HuH-7 (cell line): ENCODE measurements at regions not wholly inside any gene's neighbourhood (a gene's known extent, or its start where the extent isn't known, plus 50 kb on each side); places are given as distances from the start of the nearest gene placed in this dataset.
A peak's percentile ranks its signal among the peaks of the same experiment; 100 is the strongest.

ENCODE experiments used
- DNase-seq: peaks from one replicate; pipeline ENCODE4 v3.0.0; 2011; ENCODE audit warnings: low spot score

DNA sequence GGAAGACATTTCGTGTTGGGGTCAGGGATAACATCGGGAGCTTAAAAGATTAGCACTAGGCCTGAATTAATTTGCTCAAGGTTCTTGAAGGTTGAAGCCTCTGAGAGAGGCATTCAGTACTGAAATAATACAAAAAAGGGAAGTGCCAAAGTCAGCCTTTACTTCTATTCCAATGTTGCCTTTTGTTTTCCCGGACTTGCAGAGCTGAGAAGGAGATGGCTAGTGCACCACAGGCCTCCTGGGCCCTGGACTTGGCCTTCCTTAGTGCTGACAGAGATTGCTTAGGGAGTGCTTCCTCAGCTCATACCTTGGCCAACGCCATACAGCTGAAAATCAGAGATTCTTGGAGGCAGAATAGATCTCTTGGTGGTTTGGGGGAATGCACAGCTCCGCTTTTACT, 333.6 kb upstream of the TBL1XR1 start:
- DNase-seq, result no peak

DNA sequence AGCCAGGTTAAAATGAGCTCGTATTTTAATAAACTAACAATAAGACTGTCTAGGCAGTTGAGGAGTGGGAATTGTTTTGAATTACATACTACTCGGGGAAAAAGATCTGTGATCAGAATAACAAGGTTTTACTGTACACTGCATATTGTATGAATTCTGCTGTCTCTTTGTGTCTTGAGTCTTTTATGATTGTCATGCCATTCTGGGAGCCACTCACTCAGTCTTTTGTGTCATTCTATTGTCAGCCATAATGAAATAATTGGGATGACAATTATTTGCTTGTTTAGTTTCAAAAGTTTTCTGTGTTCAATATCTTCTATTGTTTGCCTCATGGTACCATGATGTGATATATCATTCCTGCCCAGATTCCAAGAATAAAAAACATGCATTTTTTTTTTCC, 339.6 kb upstream of the TBL1XR1 start:
- no peak for DNase-seq

DNA sequence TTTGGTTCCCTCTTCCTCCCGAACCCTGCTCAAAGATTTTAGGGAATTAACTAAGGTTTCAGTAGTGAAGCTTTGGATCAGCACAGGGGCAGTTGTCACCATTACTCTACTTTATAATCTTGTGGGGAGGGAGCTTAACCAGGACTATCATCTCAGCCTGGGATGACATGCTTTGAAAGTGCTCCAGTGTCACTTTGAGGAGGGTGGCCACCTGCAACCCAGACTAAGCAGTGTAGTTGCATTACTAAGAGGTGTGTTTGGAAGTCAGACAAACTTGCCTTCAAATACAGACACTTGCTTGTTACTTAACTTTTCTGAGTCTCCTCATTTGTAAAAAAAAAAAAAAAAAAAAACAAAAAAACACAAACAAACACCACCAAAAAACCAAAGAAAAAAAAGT, 340.3 kb upstream of the TBL1XR1 start:
- DNase-seq, result no peak

DNA sequence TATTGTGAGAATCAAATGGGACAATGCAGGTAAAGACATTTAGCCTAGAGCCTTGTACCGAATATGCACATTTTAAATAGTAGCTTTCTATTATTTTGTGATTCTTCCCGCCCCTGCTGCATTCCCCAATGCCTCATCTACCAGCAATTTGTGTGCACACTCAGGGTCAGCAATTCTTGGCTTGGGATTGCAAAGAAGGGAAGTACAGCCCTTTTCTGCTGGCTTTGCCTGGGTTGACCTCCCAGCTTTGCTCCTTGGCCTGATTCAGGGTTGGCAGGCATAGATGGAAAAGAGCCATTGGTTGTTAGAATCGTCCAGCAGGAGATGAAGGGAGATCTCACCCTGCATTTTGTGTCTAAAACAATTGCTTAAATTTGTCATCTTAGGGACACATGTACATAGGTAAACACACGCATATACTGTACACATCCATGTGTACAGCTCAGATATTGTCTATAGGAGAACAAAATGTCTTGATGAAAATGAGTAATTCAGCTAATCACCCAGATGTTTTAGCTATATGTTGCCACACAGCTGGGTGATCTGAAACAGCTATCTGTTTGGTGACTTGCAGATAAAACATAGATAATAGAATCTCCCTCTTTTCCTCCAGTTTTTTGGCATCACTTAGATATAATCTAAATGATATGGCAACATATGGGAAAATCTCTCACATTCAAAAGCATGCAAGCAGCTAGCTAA, 340.9 kb upstream of the TBL1XR1 start:
- DNase-seq, result no peak

DNA sequence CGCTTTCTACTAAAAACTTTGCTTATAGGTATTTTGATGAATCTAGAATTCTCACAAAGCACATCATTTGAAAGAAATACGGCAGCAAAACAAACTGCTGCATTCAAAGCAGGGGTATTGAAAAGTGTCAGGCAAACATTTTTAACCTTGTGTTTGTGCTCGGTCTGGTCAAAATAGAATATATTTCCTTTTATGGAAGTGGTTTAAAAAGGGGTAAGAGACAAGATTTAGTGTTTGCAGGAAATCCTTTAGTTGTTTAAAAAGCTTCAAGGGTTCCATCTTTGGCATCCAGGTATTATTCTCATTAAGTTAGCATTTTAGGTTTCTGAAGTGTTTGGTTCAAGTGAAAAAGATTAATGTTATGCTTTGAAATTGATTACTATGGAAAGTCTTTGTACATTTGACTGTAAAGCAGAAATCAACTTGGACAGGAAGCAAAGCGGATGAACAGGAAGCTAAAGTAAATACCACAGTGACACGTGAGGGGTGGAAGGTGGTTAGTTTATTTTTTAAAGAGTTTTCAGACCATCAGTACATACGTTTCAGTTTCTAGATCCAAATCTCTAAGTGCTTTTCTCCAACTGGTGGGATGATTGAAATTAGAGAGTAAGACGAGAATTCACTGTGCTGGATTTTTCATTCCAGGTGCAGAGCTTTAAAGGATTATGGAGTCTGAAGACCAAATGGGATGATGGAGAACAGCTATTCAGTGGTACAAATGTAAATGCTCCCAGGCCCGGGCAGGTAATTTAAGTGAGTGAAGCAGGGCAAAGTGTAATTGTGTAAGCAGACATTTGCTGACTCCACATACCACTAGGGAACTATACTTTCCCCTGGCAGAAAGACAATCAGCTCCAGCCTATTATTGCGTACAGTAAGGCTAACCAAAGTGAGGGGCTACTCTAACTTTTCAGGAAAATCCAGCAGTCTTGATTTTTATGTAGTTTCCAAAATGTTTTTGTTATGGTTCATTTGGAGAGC, 341.8 kb upstream of the TBL1XR1 start:
- DNase-seq, result peak; percentile 24

DNA sequence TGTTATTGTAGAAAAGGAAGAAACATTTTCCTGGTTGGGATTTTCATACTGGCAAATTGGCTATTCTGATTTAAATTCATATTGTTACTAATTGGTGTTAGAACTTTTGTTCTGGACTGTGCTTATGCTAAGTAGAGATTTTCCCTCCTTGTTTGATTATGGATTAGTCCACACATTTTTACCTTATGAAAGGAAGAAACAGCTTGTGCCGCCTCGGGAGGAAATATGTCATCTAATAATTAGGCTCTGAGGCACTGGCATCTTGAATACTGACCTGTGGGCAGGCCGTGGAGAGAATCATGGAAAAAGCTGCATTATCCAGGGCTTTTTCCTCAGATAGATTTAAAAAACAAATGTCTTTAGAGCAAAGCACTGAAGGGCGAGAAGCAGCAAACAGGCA, 344.3 kb upstream of the TBL1XR1 start:
- no peak for DNase-seq

DNA sequence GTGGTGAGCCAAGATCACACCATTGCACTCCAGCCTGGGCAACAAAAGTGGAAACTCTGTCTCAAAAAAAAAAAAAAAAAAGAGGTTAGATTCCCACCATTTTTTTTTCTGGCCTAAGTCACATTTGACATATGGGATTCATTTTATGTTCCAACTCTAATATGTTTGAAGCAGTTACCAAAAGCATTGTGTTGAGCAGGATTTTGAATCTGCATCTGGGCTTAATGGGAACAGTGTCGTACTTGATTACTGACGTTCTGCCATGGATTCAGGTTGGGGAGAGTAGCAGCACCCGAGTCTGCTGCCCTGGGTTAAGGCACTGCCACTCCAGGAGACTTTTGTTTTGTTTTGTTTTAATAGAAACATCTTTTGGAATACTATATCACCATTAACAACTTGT, 348.7 kb upstream of the TBL1XR1 start:
- DNase-seq, result no peak

DNA sequence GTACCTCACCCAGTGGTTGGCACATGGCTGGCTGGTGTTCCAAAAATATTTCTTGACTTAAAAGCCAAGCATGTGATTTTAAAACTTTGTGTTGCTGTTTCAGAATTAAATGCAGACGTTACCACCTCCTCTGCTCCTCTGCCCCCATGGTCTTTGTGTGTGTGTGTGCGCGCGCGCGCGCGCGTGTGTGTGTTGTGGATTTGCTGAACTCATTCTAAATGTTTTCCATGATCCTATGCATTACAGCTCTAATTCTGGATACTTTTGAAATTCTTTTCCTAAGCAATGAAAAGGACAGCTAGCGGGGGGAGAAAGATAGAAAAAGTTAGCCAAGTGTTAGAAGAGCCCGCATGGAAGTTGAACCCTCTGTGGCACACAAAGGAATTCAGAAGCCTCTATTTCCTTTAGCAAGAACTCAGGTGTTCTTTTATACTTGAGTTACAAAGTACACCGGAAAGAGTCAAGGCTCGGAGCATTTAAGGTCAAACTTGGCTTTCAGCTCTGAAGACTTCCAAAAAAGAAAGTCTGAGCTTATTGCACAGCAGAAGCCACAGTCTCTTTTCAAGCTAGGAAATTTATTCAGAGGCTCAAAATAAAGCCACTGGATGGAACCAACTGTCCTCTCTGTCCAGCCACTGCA, 350.5 kb upstream of the TBL1XR1 start:
- no peak for DNase-seq

DNA sequence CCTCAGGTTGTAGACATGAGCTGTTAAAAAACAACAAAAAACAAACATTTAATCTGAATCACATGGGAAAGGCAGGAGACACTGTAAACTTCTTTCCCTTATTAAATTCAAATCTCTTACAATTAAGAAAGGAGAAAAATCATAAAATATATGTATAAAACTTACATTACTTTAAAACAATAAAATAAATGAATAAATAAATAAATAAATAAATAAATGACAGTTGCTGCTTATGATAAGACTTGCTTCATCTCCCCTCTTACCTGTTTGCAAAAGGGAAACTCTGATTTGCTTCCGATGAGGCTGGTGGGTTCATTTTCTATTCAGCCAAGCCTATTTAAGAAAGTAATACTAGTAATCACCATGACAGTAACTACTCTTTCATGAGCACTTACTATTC, 353.4 kb upstream of the TBL1XR1 start:
- no peak for DNase-seq

DNA sequence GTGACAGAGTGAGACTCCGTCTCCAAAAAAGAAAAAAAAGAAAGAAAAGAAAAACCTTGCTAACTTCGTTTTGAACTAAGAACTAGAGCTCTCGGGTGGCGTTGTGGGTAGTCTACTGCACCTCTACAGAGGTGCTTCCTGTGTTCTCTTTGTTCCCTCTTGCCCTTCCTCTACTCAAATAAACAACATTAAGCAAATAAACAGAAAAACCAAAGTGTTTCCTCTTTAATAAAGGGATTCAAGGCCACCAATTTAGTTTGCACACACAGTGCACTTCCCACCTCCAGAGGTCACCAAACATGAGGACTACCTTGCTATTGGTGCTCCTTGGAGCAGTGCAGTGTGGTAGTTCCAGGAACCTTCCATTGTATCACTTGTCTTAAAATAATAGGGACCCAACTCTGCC, 354.2 kb upstream of the TBL1XR1 start:
- DNase-seq, result no peak

DNA sequence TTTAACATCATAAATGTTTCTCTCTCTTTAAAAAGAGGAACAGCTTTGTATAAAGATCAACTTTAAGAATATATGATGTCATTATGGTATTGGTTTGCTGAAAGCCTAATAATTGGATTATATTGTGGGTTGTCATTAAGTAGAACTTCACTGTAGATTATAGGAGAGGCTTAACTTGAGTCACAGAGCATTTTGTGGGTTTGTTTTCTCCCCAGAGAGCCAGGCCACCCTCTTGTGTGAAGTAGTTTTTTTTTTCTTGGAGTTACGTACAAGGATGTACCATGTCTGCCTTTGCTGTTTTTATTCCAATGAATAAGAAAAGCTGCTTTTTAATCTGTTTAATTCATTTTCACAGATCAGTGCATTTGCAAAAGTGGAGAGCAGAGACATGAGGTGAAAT, 354.8 kb upstream of the TBL1XR1 start:
- no peak for DNase-seq

DNA sequence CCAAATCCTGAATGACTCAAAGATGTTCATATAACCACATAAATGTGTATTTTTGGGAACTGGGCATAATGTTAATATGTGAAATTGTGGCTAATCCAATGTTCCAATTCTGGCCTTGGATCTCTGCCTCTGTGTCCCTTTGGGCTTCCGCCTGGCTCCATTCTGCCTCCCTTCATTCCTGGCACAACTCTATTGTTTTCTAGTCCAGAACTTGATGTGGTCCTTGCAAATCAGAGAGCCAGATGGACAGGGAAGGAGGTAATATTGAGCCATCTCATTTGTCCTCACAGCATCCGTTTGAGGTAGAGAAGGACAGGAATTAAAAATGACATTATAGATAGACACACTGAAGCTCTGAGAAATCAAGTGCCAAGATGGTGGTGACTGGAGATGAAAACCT, 355.7 kb upstream of the TBL1XR1 start:
- no peak for DNase-seq

DNA sequence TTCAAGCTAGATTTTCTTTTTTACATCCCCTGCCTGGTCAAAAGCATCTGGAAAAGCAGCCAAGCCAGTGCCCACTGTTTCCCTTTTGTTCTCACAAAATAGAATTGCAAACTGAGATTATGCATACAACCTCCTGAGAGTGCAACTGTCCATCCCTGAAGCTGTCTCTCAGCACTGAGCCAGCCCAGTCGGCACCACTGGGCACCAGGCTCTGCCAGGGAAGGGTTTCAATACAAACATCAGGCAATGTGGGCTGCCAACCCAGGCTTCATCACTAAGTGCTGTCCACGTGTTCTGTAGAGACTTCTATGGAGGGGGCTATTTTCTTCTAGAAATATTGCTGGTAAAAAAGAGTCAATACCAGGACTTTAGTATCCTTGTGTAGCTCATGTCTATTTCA, 356.3 kb upstream of the TBL1XR1 start:
- DNase-seq, result no peak

DNA sequence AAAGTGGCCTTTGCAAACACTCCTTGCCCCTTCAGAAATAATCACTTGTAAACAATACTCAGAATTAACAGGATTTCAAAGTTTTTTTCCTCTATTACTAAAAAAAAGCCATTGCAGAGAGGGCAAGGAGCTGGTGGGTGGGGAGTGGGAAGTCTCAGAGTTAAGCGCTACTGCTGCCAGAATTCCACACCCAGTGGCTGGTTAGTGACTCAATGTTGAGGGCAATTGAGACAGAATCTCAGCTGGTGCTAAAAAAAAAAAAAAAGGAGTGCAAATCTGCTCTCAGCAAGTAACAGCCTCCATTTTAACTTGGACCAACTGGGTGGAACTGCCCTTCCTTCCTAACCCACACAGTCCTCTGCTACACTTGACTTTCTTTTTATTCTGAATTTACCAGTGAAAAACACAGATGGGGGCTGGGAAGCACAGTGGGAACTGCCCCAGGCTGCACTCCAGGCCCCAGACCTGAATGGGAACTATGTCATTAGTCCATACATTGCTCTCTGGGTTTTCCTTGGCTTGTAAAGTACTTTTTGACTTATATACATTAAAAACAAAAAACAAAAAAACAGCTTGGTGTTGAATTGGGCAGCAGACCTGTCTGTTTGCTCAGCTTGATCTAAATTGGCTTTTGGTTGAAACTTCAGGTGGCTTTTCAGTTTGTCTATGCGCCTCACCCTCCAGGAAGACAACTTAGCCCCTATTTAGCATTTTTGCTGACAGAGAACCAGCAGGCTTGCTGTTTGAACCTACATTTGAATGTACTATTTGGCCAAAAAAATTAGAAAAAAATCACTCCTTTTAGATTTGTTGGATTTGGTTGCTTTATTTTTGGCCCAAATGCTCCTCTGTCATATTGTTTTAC, 357.8 kb upstream of the TBL1XR1 start:
- no peak for DNase-seq

DNA sequence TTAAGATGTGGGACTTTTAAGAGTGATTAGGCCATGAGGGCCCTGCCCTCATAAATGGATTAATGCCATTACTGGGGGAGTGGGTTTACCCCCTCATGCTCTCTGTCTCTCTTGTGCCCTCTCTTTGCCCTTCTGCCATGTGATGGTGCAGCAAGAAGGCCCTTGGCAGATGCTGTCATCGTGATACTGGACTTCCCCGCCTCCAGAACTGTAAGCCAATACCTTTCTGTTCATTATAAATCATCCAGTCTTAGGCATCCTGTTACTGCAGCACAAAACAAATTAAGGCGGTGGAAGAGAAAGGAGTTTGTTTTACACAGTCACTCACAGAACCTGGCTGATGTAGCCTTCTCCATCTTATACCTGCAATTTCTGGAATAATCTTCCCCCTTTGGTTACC, 360.3 kb upstream of the TBL1XR1 start:
- no peak for DNase-seq

DNA sequence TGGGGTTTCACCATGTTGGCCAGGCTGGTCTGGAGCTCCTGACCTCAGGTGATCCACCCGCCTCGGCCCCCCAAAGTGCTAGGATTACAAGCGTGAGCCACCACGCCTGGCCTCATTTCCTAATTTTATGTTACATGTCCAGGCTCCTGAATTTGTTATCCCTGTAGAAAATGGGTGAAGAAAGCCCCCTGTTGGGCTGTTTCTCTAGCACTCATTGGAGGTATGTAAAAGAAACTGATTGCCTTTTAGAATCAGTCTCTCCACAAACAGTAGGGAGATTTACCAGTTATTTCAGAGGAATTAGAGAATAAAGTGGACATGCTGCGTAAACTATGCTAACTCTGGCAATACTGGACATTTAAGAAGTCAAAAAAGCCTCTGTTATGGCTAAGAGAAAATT, 364.1 kb upstream of the TBL1XR1 start:
- DNase-seq, result no peak

DNA sequence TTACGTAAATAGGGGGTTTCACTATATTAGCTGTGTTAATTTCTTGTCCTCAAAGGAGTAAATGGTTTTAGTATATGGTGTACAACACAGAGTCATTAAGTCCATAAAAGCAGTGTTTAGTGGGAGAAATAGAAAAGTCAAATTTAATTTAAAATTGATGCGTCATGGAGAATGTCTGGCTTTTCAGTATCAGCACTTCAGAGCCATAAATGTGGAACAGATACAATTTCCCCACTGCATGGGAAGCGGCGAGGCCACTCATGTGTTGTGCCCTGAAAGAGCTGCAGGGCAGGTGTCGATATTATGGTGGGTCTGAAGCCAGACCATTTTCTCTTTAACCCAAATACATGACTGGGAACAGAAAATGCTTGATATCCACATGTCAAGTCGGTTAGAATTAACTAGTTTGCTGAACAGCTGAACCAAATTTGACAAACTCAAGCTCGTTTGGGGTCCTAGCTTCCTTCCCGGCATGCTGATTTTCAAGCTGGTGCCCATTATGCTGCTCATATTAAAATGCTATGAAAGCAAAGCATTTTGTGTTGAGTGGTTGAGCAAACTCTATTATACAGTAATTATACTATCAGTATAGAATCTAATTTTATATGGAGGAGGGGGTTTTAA, 364.6 kb upstream of the TBL1XR1 start:
- no peak for DNase-seq

DNA sequence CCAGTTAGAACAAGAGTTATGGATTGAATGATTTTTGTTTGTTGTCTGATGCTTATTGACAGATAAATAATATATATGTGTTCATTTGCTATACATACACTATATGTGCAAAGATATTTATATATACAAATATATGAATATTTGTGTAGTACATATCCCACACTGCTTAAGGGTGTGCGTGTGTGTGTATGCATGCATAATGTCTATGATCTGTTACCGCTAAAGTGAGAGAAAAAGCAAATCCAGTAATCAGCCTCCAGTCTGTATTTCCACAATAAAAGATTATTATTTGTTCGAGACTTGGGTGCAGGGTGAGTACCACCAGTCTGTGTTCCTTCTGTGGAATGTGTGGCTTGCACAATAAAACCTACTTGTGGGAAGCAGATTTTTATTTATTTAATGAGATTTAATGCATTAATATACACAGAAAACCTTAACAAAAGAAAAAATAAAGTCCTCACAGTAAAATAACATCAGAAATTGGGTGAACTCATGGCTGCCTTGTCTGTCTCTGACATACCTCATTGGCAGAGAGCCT, 366.0 kb upstream of the TBL1XR1 start:
- no peak for DNase-seq

DNA sequence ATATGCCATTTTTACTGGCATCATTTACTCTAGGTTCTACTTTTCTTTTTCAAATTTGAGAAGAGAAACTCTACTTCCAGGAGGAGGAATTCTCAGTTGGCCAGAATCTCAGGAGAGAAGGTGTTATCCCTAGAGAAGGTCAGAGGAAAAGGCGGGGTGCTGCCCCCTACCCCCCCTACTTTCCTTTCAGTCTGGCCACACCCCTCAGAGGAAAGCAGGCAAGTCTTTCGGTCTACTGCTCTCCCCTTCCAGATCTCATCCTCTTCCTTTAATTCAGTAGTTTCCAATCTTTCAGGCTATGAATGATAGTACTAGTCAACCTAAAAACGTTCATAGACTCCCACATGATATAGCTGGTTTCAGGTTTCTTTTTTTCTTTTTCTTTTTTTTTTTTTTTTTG, 366.5 kb upstream of the TBL1XR1 start:
- DNase-seq, result no peak

DNA sequence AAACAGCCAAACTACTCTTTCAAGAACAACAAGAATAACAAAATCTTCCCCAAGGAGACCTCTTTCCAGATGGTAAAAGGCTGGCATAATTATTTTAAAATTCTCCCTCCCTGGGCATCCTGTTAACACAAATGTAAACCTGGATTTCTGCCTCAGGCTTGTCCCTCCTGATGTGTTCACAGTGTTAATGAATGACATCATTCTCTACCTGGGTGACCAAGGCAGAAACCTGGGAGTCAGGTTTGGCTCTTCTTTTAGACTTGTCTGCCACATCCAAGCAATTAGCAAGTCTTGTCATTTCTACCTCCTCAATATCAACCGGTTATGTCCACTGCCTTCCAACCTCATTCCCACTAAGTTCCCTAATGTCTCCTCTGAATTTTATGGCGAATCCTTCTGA, 368.7 kb upstream of the TBL1XR1 start:
- no peak for DNase-seq

DNA sequence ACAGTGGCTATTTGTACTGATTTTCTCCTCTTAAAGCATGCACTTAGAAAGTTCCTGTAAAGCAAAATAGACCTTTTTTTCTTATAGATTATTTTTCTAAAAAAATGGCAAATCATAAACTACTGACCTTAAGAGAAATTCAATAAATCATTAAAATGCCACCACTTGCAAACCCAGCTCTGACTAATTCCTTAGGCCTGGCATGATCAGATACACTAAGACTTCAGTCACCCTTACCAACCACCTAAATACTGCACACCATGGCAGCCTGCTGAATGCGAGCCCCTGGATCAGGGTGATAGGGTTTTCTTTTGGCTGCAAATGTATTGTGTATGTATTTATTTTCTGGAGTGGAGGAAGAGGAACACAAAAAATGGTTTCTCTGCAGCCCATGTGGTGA, 370.6 kb upstream of the TBL1XR1 start:
- no peak for DNase-seq
